Panc1 (cell line): ENCODE measurements at regions not wholly inside any gene's neighbourhood (a gene's known extent, or its start where the extent isn't known, plus 50 kb on each side); places are given as distances from the start of the nearest gene placed in this dataset.

Experiments used
- ATAC-seq: fragments of 200-7000 bp; cut with Tn5 transposase; 2 replicates; pipeline ENCODE4 v1.9.1; 2020; ENCODE audit warnings: mild to moderate bottlenecking, moderate library complexity
- BruUV-seq: library from RNA; stranded (reverse); fragments of 400-500 nt; replicated peaks from 2 replicates; lab custom pipeline; 2021; lab: Mats Ljungman, UMichigan
- CTCF ChIA-PET: fragments of 300-600 bp; sonication (Branson Sonifier 250); formaldehyde crosslinking; loops from one replicate; lab custom pipeline; 2022; ENCODE audit warnings: antibody characterized with exemption; lab: Charles Lee
- POLR2A ChIA-PET: fragments of 300-600 bp; sonication (Branson Sonifier 250); formaldehyde crosslinking; loops from one replicate; lab custom pipeline; 2022; ENCODE audit warnings: antibody characterized with exemption; lab: Charles Lee
- DNase-seq: peaks from one replicate; pipeline ENCODE4 v3.0.0-alpha.2; 2010; ENCODE audit warnings: low read depth, low spot score
- H3K27ac ChIP-seq: 2 replicates; pipeline ENCODE4 v1.5.1; 2011; ENCODE audit warnings: mild to moderate bottlenecking, low read length, inconsistent platforms
- H3K27me3 ChIP-seq: fragments of 200-500 bp; sonication (Bioruptor generic); 2 replicates; pipeline ENCODE4 v1.6.0; 2014; ENCODE audit warnings: low read length, inconsistent platforms; ENCODE audit not compliant: control insufficient read depth, insufficient read depth
- H3K36me3 ChIP-seq: fragments of 200-500 bp; sonication (Bioruptor generic); 2 replicates; pipeline ENCODE4 v1.5.1; 2014; ENCODE audit warnings: inconsistent platforms, mild to moderate bottlenecking, low read length, moderate library complexity; ENCODE audit not compliant: control insufficient read depth, insufficient read depth
- H3K4me1 ChIP-seq: 2 replicates; pipeline ENCODE4 v1.5.1; 2011; ENCODE audit warnings: inconsistent platforms, mild to moderate bottlenecking, low read length, moderate library complexity; ENCODE audit not compliant: control insufficient read depth, insufficient read depth
- H3K4me3 ChIP-seq, 2 experiments: 2 replicates each; pipeline ENCODE4 v1.5.1; 2011 to 2012; ENCODE audit warnings: low read depth in 2 of 2, low read length in 2 of 2, mild to moderate bottlenecking in 2 of 2, inconsistent platforms in 1 of 2, moderate library complexity in 1 of 2
- H3K9me3 ChIP-seq: fragments of 200-500 bp; sonication (Bioruptor generic); 2 replicates; pipeline ENCODE4 v1.5.1; 2014; ENCODE audit warnings: low read depth, mild to moderate bottlenecking, inconsistent platforms, low read length, moderate library complexity; ENCODE audit not compliant: control insufficient read depth, insufficient read depth
- CTCF ChIP-seq: fragments of 450-650 bp; IDR thresholded peaks from 2 replicates; pipeline ENCODE4 v1.5.1; 2017; ENCODE audit warnings: mild to moderate bottlenecking
- POLR2AphosphoS5 ChIP-seq: IDR thresholded peaks from 2 replicates; pipeline ENCODE4 v1.6.1; 2012; ENCODE audit warnings: mild to moderate bottlenecking, low read depth, low read length, moderate library complexity
- REST ChIP-seq, 2 experiments: IDR thresholded peaks; 2 replicates each; pipeline ENCODE4 v1.6.1; 2011 to 2012; ENCODE audit warnings: low read depth in 2 of 2, control low read depth in 1 of 2, low read length in 1 of 2, mild to moderate bottlenecking in 1 of 2, moderate library complexity in 1 of 2; ENCODE audit not compliant: insufficient read depth in 1 of 2
- SIN3A ChIP-seq: IDR thresholded peaks from 2 replicates; pipeline ENCODE4 v1.6.1; 2012; ENCODE audit warnings: low read depth, mild to moderate bottlenecking, low read length, moderate library complexity, borderline replicate concordance; ENCODE audit not compliant: insufficient read depth
- TCF7L2 ChIP-seq: IDR thresholded peaks from 2 replicates; pipeline ENCODE4 v1.6.1; 2011; ENCODE audit warnings: mild to moderate bottlenecking, low read depth, low read length, inconsistent platforms
- in situ Hi-C: cut with HindIII; loops from 2 replicates; pipeline ENCODE4 v1.10.0; 2016; ENCODE audit warnings: low sequenced_read_pairs, low pct_unique_long_range_greater_than_20kb
- intact Hi-C: fragments of 100-400 bp; cut with micrococcal nuclease; formaldehyde crosslinking; loops from one replicate; pipeline ENCODE4 v1.10.0; 2022; ENCODE audit not compliant: unreplicated experiment

- in situ Hi-C loops, result no loop called here
- no peaks in the 10 kb centered on the region for H3K4me1 ChIP-seq
- CTCF ChIA-PET, result no interaction called here
- H3K27me3 ChIP-seq, result no peaks in the 10 kb centered on the region
- no peaks in the 10 kb centered on the region for H3K36me3 ChIP-seq
- peaks cover 6% of the 10 kb centered on the region; the same call in 1 of the 2 replicates for H3K9me3 ChIP-seq
- TF ChIP-seq SIN3A (no peak), CTCF (no peak), POLR2AphosphoS5 (no peak), REST (IDR thresholded peaks at IDR 0.05; ENCODE audit: insufficient read depth in 1 of 2, low read depth in 2 of 2, low read length in 1 of 2) (no peak), TCF7L2 (no peak)
- no peak overlapping the region for H3K4me3 ChIP-seq
- DNase-seq, result no peak
- no peak for ATAC-seq
- H3K27ac ChIP-seq, result no peak overlapping the region
- no TSS peak for BruUV-seq
- intact Hi-C loops, result no loop called here
- POLR2A ChIA-PET, result no interaction called here
These were observed 974.4 kb downstream of the NXPH1 start for GRCh38 chr7:9407816-9408215.

GRCh38 chr7:9453521-9453920 is 1020.1 kb downstream of the NXPH1 start:
- ChIA-PET POLR2A (no interaction called here), CTCF (no interaction called here)
- intact Hi-C loops (no loop called here), in situ Hi-C loops (no loop called here)
- Histone ChIP-seq H3K4me1 (no peaks in the 10 kb centered on the region), H3K36me3 (no peaks in the 10 kb centered on the region), H3K4me3 (no peak overlapping the region), H3K27ac (no peak overlapping the region), H3K27me3 (no peaks in the 10 kb centered on the region), H3K9me3 (no peaks in the 10 kb centered on the region)
- DNase-seq (no peak), ATAC-seq (no peak)
- no peak for TF ChIP-seq SIN3A
- no peak for TF ChIP-seq POLR2AphosphoS5
- no peak for TF ChIP-seq TCF7L2
- no peak for TF ChIP-seq CTCF
- no peak for TF ChIP-seq REST (IDR thresholded peaks at IDR 0.05; ENCODE audit: insufficient read depth in 1 of 2, low read depth in 2 of 2, low read length in 1 of 2)
- no TSS peak for BruUV-seq
